ENCODE measurements at regions not wholly inside any gene's neighbourhood (a gene's known extent, or its start where the extent isn't known, plus 50 kb on each side); places are given as distances from the start of the nearest gene placed in this dataset.

GRCh38 chr2:78870343-78870967, 155.0 kb upstream of the REG3G start:
- TF ChIP-seq MAZ (IDR thresholded peaks at IDR 0.05; ENCODE audit: borderline replicate concordance, low read depth, low read length) (no peak), CEBPB (IDR thresholded peaks at IDR 0.05; ENCODE audit: low read depth, low read length) (no peak), CTCF (conservative IDR thresholded peaks at IDR 0.05; ENCODE audit: low read depth, low read length) (no peak), POLR2A (IDR thresholded peaks at IDR 0.05; ENCODE audit: low read depth, low read length) (no peak), RAD21 (IDR thresholded peaks at IDR 0.05; ENCODE audit: low read length) (no peak), SMC3 (IDR thresholded peaks at IDR 0.05; ENCODE audit: low read depth, low read length) (no peak), FOS (IDR thresholded peaks at IDR 0.05; ENCODE audit: low read depth, low read length) (no peak), USF2 (IDR thresholded peaks at IDR 0.05; ENCODE audit: low read depth, low read length) (no peak), ELK1 (IDR thresholded peaks at IDR 0.05; ENCODE audit: borderline replicate concordance, low read depth, low read length) (no peak), MAFK (IDR thresholded peaks at IDR 0.05; ENCODE audit: low read depth, low read length) (no peak), NFE2L2 (IDR thresholded peaks at IDR 0.05; ENCODE audit: low read depth, low read length) (no peak), RCOR1 (IDR thresholded peaks at IDR 0.05; ENCODE audit: insufficient replicate concordance, low read length) (no peak), CHD1 (IDR thresholded peaks at IDR 0.05; ENCODE audit: low read depth, low read length) (no peak), MXI1 (IDR thresholded peaks at IDR 0.05; ENCODE audit: borderline replicate concordance, low read depth, low read length) (no peak)

All from IMR-90 (cell line).